Activated naive CD4-positive, alpha-beta T cell treated with Interleukin-2 at 50 U/mL for 16 hours (primary cell): ENCODE measurements at regions not wholly inside any gene's neighbourhood (a gene's known extent, or its start where the extent isn't known, plus 50 kb on each side); places are given as distances from the start of the nearest gene placed in this dataset.

Experiments
- DNase-seq: peaks from one replicate; pipeline ENCODE4 v3.0.0-alpha.2; 2020

GRCh38 chr10:3723766-3724165, 61.2 kb downstream of the KLF6 start:
- no peak for DNase-seq

GRCh38 chr10:3720228-3721019, 64.6 kb downstream of the KLF6 start:
- no peak for DNase-seq

DNA sequence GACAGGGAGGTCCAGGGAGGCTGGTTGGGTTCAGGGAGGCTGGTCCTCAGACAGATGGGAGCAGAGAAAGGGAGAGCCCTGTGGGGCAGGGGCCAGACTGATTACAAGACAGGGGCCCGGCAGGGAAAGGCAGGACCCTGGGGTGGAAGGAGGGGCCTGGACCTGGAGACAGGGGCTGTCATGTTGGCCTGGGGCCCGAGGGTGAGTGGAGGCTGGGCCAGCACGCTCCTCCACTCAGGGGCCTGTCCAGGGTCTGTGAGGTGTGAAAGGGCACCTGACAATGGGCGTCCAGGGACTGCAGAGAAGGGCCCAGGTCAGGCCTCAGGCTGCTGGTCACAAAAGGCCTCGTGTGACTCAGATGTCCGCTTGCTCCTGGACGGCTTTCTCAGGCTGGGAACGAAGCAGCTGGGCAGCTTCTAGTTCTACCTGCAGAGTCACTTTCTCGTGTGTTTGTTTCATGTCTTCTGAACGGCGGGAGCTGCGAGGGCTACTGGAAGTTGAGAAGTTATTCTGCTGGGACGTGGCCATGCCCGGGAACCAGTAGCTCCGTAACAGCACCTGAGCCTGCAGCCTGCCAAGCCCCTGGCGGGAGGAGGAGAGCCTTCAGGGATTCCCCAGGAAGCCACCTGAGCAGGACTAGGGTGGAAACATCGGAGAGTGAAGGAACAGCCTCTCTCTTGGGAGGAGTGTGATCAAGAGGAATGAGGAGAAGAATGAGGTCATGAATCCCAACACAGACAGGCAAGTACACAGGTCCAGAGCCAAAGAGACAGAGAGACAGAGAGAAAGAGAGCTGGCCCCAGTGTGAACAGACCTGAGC, 65.8 kb downstream of the KLF6 start:
- no peak for DNase-seq

DNA sequence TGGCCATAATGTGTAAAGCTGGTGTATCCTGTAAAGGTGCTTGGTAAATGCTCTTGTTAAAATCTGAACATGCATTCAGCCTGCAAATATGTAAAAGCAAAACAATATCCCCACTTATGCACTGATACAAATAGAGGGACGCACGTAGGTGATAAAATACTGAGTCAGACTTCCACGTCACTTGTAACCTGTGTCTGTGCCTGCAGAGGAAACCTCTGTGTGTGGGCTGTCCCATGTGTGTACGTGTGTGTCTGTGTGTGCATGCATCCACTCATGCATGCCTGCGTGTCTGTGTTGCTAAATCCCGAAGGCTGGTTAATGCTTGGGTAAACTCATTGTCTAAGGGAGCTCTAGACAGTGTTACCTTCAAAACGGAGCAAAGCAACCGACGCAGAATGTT, 68.9 kb downstream of the KLF6 start:
- DNase-seq, result no peak

DNA sequence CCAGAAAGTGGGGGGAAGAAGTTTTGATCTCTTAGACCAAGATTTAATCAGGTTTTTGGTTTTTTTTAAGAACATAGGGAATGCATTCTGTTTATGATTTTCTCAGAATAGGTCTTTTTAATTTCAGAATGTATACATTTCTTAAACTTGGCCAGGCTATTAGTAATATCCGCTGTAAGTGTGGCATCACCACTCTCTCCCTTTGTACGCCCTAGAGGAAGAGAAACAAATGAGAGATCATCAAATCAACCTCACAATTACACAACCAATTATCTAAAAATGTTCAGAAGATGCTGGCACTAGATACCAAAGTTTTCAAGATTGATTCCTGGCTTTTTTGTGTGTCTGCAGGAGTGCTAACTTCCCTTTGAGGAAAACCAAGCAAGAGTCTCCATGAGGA, 70.0 kb downstream of the KLF6 start:
- DNase-seq, result no peak

DNA sequence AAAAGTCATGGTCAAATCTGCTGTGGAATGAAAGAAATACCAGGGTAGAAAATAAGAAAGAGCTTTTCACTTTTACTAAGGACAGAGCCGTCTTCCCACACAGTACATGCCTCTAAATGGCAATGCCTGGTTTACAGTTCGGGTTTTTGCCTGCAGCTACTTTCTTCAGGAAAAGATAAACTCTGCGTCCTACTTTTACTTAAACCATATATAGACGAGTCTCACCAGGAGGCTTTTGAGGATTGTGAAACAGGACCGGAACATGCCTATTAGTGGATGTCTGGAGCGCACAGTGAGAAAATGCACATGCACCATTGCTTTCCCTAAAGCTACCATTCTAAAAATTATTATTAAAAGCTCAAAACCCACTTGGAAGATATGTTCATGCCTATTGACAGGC, 70.5 kb downstream of the KLF6 start:
- no peak for DNase-seq

- no peak for DNase-seq
Measured at GRCh38 chr10:3712707-3713106, 72.3 kb downstream of the KLF6 start.

DNA sequence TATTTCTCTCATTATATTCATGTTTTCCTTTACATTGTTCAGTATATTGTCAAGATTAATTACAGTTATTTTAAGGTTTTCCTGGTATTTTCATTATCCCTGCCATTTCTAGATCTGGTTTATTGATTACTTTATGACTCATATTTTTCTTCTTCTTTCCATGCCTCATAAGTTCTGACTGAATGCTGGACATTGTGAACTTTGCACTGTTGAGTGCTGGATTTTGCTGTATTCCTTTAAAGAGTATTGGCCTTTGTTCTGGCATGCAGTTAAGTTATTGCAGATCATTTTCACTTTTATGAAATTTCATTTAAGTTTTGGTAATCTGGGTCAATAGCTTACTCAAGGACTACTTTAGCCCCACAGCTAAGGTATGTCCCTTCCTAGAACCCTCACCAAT, 73.1 kb downstream of the KLF6 start:
- no peak for DNase-seq

DNA sequence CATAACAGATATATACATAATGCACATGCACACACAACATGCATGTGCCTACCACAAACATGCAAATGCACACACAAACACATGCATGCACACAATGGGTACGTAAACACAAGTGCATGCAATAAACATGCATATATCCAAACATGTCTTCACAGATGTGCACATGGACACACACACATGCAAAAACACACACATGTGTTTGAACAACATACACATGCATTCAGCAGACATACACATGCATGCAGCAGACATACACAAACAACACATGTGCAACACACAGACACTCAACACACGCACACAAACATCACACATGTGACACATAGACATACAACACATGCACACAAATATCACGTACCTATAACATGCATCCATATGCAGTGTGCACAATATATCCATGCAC, 74.2 kb downstream of the KLF6 start:
- DNase-seq, result no peak

DNA sequence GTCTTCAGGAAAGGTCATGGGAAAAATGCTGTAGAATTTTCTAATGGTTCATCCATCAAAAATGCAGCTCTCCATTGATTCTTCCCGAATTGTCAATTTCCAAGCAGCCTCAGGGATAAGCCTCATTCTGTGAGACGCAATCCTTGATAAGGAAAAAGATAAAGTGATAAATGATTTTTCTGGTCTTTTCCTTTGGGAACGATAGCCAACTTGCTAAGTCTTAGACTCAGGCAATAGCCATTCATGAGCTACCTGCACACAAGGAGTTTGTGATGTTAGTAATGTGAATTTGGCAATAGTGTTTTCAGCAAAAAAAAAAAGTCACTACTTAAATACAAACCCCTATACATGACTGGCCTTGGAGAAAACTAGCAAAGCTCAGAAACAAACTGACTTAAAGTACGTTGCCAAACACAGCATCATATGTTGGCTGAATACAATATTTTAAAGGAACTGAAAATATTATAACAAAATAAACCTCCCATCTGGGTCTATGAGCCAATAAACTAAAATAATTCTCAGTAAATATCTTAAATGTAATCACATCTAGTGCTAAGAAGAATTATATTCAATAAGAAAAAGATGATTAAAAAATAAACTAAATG, 75.5 kb downstream of the KLF6 start:
- no peak for DNase-seq

DNA sequence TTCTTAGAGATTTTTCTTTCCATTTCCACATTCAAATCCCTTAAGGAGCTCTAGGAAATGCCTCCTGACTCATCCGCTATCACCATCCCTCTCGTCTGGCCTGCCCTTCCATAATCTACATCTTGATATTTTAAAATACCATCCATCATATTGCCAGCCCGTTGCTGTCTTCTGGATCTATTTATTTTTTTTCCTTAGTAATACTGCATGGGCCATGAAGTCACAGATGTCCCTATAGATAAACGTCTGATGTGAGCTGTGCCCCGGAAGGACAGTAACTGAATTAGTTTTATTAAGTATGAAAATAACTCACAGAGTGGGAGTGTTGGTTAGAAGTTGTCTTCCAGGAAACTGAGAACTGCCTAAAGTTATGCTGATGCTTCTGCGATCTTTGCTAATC, 76.2 kb downstream of the KLF6 start:
- no peak for DNase-seq

DNA sequence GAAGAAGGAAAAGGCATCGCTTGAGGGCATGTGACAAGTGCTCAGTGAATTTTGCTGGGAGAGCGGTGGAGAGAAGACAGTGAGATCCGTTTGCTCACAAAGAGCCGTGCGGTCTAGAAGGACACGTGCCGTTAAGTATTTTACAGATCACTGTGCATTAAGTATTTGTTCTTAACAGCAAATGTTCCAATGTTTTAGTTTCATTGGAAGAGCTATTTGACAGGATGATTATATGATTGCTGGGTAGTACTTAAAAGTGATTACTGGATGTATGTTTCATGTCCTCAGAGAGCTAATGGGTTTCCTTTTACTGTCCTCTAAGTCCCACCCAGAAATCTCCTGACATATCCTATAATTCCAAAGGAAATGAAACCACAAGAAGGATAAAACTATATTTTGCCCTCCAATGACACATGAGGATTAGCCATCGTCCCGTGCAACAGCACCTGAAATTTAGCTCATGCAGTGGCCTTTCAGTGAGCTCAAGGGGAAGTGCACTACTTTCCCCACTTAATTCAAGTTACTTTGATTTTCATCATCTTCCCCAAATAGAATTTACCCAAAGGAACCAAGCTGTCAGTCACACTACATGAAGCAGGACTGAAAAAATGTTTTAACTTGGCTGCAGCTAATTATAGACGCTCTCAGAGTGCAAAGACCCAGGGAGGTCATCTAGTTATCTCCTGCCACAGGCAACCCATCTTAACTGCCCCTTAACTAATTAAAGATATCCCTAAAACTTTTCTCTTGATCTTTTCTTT, 80.3 kb downstream of the KLF6 start:
- no peak for DNase-seq

DNA sequence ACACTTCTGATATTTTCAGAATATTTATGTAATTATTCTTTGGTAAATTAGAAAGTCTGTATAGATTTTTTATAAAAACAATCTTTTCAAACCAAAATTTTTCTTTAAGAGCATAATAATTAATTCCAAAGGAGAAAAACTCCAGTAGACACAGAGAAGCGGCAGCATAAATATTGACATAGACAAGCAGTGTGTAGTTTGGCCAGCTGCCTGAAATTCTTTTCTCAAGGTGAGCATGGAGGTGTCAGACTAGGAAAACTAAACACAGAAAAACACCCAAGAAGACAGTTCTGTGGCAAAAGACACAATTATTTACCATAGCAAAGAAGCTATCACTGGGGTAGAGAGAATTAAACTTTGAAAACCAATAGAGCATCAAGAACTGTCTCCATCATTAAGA, 82.4 kb downstream of the KLF6 start:
- no peak for DNase-seq

- DNase-seq, result no peak
Measured at GRCh38 chr10:3702056-3702546, 82.9 kb downstream of the KLF6 start.

GRCh38 chr10:3701491-3701890, 83.5 kb downstream of the KLF6 start:
- DNase-seq, result no peak

GRCh38 chr10:3700531-3701076, 84.4 kb downstream of the KLF6 start:
- no peak for DNase-seq

- DNase-seq, result no peak
Measured at GRCh38 chr10:3699916-3700315, 85.1 kb downstream of the KLF6 start.

DNA sequence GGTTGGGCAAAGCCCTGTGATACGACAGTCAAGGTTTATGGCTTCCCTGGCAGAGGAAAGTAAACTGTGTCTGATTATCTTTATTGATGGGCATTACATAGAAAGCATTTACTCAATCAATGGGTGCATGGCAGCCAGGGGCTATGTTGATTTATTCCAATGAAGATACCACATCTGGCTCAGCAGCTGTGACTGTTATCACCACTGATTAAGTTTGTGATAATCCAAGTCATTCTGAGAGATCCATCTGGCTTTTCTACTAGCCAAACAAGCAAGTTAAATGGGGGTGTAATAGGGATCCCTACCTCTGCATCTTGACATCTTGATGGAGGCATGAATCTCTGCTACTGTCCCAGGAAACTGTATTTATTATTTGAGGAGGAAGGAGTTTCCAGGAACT, 86.7 kb downstream of the KLF6 start:
- DNase-seq, result no peak

DNA sequence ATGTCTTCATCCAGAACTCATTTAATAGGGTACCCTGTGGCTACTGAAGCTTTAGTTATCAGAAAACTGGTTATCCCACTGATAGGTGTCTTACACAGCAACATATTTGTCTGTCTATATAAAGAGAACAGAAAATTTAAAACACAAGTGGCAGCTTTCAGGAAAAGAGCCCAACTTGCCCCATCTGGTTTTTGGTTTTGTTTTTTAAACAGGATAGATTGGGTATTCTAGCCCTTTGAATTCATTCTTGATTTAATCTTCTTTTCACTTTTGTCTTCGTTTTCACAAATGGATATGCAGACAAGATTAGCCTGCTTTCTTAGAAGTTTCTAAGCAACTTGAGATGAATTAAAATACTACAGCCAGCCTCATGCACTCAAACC, 91.3 kb downstream of the KLF6 start:
- no peak for DNase-seq

DNA sequence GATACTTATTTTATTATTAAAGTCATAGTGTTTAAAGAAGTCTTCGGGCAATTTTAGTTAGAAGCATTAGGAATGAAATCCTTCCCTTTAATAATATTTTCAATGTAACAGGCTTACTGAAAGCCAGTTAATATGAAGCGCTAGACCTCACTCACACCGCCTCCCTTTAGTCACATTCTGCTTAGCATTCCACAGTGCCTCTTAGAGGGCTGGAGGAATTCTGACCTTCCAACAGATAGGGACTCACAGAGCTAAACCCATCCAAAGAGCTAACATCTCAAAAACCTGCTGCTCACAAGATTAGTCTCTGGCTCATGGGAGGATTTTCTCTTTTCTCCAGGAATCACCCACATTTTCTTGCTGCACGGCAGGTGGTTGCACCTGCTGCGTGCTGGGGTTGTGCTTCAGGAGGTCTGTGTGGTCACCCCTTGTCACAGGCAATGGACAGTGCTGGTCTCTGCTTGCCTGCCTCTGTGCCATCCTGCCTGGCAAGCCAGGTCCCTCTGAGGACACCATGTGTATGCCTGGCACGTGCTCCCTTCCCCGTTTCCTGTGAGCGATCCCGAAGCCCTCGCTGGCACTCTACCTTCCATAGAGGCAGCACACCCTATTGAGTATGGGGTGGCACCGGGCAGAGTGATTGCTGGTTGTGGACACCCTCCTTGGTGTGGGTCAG, 91.8 kb downstream of the KLF6 start:
- DNase-seq, result no peak

GRCh38 chr10:3692387-3692999, 92.5 kb downstream of the KLF6 start:
- no peak for DNase-seq

- no peak for DNase-seq
Measured at GRCh38 chr10:3691482-3691881, 93.5 kb downstream of the KLF6 start.
